ENCODE measurements at regions not wholly inside any gene's neighbourhood (a gene's known extent, or its start where the extent isn't known, plus 50 kb on each side); places are given as distances from the start of the nearest gene placed in this dataset.
A peak's percentile ranks its signal among the peaks of the same experiment; 100 is the strongest.

- peak; percentile 62 for DNase-seq
These were observed 124.1 kb upstream of the CDH19 start for GRCh38 chr18:66727991-66728390.

- DNase-seq: no peak
These were observed 120.9 kb upstream of the CDH19 start for GRCh38 chr18:66724664-66725356.

- DNase-seq: no peak
These were observed 118.8 kb upstream of the CDH19 start for GRCh38 chr18:66722671-66723070.

GRCh38 chr18:66708646-66709045 is 104.8 kb upstream of the CDH19 start:
- DNase-seq: peak; percentile 66

- DNase-seq: no peak
These were observed 103.6 kb upstream of the CDH19 start for GRCh38 chr18:66707473-66707872.

- no peak for DNase-seq
These were observed 91.4 kb upstream of the CDH19 start for GRCh38 chr18:66695281-66695680.

- no peak for DNase-seq
These were observed 91.0 kb upstream of the CDH19 start for GRCh38 chr18:66694852-66695251.

- DNase-seq: no peak
These were observed 83.7 kb upstream of the CDH19 start for GRCh38 chr18:66687635-66688034.

GRCh38 chr18:66682855-66683322 is 79.0 kb upstream of the CDH19 start:
- DNase-seq: no peak

GRCh38 chr18:66676699-66677098 is 72.8 kb upstream of the CDH19 start:
- DNase-seq: no peak

GRCh38 chr18:66674286-66674685 is 70.4 kb upstream of the CDH19 start:
- no peak for DNase-seq

- no peak for DNase-seq
These were observed 64.8 kb upstream of the CDH19 start for GRCh38 chr18:66668706-66669105.

GRCh38 chr18:66662632-66663031 is 58.7 kb upstream of the CDH19 start:
- no peak for DNase-seq

GRCh38 chr18:66655407-66655806 is 51.5 kb upstream of the CDH19 start:
- no peak for DNase-seq
